VCaP (cell line): ENCODE measurements at regions not wholly inside any gene's neighbourhood (a gene's known extent, or its start where the extent isn't known, plus 50 kb on each side); places are given as distances from the start of the nearest gene placed in this dataset.

ENCODE experiments used
- H3K27ac ChIP-seq: fragments of 450-650 bp; 2 replicates; pipeline ENCODE4 v1.5.1; 2017
- TF ChIP-seq, protein P1 (sequence below): fragments of 450-650 bp; conservative IDR thresholded peaks from 2 replicates; pipeline ENCODE4 v1.5.1; 2017; ENCODE audit warnings: mild to moderate bottlenecking, moderate library complexity

DNA sequence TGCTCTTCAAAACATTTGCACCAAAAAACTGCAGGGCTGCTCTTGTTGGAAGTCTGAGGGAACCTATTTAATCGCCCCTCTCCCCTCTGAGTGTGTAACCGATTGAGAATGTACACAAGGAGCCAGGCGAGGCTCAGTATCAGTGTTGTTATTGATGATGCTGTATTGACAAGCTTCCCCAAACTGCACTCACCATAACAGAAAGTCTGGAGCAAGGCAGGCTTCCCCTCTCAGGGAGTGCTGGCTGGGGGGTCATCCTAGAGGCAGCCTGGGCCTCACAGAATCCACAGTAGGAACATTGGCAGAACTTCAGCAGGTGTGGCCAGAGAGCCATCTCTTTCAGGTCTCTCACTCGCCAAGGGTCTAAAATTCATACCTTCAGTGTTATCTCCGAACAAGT, 58.1 kb upstream of the TUNAR start:
- TF ChIP-seq, protein P1, sequence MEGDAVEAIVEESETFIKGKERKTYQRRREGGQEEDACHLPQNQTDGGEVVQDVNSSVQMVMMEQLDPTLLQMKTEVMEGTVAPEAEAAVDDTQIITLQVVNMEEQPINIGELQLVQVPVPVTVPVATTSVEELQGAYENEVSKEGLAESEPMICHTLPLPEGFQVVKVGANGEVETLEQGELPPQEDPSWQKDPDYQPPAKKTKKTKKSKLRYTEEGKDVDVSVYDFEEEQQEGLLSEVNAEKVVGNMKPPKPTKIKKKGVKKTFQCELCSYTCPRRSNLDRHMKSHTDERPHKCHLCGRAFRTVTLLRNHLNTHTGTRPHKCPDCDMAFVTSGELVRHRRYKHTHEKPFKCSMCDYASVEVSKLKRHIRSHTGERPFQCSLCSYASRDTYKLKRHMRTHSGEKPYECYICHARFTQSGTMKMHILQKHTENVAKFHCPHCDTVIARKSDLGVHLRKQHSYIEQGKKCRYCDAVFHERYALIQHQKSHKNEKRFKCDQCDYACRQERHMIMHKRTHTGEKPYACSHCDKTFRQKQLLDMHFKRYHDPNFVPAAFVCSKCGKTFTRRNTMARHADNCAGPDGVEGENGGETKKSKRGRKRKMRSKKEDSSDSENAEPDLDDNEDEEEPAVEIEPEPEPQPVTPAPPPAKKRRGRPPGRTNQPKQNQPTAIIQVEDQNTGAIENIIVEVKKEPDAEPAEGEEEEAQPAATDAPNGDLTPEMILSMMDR = no peak
- no peak overlapping the region for H3K27ac ChIP-seq

DNA sequence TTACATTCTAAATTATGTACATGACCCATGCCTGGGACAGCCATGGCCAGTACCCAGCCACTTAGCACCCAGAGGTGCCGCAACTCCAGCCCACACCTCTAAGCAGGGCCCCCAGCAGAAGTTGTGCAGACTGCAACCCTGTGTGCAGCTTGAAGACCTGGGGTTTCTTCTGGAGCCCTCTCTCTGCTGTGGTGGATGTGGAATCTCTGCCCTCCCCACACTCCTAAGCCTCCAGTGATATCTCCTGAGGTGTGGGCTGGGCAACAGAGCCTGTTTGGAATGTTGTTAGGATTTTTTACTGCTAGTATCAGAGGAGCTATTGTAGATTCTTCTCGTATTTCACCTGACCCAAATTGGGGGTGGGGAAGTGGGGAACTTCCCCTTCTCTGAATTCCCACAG, 59.4 kb upstream of the TUNAR start:
- no peak overlapping the region for H3K27ac ChIP-seq
- TF ChIP-seq, protein P1 = no peak

DNA sequence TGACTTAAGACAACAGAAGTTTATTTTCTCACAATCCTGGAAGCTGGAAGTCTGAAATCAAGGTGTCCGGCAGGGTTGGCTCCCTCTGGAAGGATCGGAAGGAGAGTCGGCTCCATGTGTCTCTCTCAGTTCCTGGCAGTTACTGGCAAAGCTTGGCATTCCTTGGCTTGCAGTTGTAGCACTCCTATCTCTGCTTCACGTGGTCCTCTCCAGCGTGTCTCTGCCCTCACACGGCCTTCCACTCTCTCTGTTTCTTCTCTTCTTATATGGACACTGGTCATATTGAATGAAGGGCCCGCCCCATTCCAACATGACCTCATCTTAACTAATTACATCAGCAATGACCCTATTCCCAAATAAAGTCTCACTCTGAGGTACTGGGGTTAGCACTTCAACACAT, 60.1 kb upstream of the TUNAR start:
- TF ChIP-seq, protein P1 = no peak
- H3K27ac ChIP-seq = no peak overlapping the region

DNA sequence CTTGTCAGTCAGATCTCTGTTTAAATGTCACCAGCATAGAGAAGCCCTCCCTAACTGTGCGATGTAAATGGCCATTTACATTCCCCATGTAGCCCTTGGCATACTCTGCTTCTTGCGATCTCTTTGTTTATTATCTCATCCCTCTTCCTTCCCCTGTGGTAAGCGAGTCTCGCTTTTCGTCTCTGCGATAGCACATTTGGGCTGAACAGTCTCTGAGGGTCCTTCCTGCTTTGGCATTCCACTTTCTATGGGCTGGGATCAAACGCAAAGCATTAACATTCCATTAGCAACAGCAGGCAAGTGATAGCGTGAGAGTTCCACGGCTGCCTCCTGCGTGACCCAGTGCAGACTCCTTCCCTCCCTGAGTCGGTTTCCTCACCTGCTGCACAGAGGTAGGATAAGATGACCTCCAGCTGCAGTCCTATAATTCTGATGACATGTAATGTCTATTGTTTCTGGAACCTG, 61.4 kb upstream of the TUNAR start:
- no peak overlapping the region for H3K27ac ChIP-seq
- TF ChIP-seq, protein P1 = no peak

DNA sequence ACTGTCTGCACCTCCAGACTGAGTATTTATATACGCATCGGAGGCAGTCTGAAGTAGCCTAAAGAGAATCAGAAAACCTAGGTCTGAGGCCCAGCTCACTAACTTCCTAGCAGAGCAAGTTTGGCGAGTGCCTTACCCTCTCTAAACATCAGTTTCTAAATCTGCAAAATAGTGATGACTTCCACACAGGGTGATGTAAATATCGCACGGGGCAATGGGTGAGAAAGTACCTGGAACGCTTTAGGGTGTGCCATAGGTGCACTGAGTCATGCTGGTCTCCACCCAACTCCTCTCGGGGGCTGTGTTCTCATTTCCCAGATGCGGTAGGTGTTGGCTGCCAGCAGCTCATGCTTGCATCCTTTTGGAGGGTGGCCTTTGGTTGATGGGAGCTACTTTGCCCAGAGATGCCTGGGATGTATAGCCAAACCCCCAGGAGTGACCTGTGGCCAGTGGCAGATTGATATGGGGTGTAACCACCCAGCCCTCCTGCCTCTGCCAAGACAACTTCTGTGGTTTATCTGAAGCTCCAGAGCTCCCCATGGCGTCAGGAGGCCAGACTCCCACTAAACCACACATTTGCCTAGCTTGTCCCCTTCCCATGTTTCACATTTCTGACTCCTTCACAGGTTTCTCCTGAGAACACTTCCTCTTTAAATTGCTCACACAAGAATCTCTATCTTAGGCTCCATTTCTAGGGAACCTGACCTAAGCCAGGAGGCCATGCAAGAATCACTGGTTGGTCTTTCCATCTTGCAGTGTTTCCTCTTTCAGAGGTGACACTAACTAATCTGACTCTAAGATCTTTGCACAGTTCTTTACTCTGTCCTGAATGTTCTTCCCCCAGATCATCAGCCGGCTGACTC, 62.0 kb upstream of the TUNAR start:
- H3K27ac ChIP-seq = no peak overlapping the region
- TF ChIP-seq, protein P1 = no peak

DNA sequence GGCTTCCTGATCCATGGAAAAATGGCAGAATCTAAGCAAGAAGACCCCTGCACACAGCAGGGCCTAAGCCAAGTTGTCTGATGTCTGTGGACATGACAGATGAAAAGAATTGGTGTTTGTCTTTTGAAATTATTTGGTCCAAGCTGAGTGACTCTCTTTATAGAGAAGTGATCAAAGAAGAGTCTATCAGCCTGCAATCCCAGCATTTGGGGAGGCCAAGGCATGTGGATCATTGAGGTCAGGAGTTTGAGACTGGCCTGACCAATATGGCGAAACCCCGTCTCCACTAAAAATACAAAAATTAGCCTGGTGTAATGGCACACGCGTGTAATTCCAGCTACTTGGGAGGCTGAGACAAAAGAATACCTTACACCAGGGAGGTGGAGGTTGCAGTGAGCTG, 64.8 kb upstream of the TUNAR start:
- TF ChIP-seq, protein P1 = no peak
- H3K27ac ChIP-seq = no peak overlapping the region

DNA sequence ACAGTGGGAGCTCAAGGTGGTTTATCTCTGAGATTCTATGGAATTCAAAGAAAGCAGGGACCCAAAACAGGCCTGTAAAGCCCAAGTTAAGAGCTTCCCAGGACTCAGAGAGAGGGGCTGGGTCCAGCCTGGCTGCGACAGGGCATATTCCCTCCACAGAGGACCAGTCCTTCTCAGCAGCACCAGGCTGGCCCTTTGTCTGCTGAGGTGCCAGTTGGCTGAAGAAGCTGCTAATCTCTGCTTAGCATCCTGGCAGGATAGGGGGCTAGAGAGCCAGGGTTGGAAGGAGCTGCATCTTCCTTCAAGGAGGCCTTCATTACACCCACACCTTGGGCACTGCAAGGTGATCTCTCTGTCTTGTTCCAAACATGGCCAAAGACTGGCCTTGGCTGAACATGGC, 68.3 kb upstream of the TUNAR start:
- TF ChIP-seq, protein P1 = no peak

More for the DNA sequence above, 68.3 kb upstream of the TUNAR start:
- no peak overlapping the region for H3K27ac ChIP-seq
